IPS-18c (cell line): ENCODE measurements at regions not wholly inside any gene's neighbourhood (a gene's known extent, or its start where the extent isn't known, plus 50 kb on each side); places are given as distances from the start of the nearest gene placed in this dataset.
"Not testable (repeated sequence)": the region's sequence is repeated elsewhere in the genome, so short reads cannot be mapped to it uniquely, and the experiment has no call there.

ENCODE experiments used
- H3K4me3 ChIP-seq: 2 replicates; pipeline ENCODE4 v1.7.0; 2013; ENCODE audit warnings: low read depth, mild to moderate bottlenecking, low read length, moderate library complexity; ENCODE audit not compliant: insufficient read depth
- H3K9me3 ChIP-seq: one replicate; pipeline ENCODE4 v1.6.1; 2013; ENCODE audit warnings: mild to moderate bottlenecking, low read length, moderate library complexity; ENCODE audit not compliant: control insufficient read depth, insufficient read depth

GRCh38 chr15:95170561-95171380 is 939.4 kb downstream of the MCTP2 start:
- no peak overlapping the region for H3K4me3 ChIP-seq
- H3K9me3 ChIP-seq, result no peaks in the 10 kb centered on the region

- Histone ChIP-seq H3K9me3 (no peaks in the 10 kb centered on the region), H3K4me3 (no peak overlapping the region)
Measured at GRCh38 chr15:95171564-95171963, 940.2 kb downstream of the MCTP2 start.

- no peaks in the 10 kb centered on the region for H3K9me3 ChIP-seq
- H3K4me3 ChIP-seq, result no peak overlapping the region
Measured at GRCh38 chr15:95174301-95175259, 943.2 kb downstream of the MCTP2 start.

- H3K9me3 ChIP-seq, result no peaks in the 10 kb centered on the region
- no peak overlapping the region for H3K4me3 ChIP-seq
Measured at GRCh38 chr15:95175914-95176658, 944.7 kb downstream of the MCTP2 start.

- H3K9me3 ChIP-seq, result no peaks in the 10 kb centered on the region
- H3K4me3 ChIP-seq, result no peak overlapping the region
Measured at GRCh38 chr15:95176794-95177577, 945.6 kb downstream of the MCTP2 start.

GRCh38 chr15:95180530-95180929 is 949.2 kb downstream of the MCTP2 start:
- H3K4me3 ChIP-seq, result no peak overlapping the region
- H3K9me3 ChIP-seq, result no peaks in the 10 kb centered on the region

GRCh38 chr15:95182091-95182490 is 950.7 kb downstream of the MCTP2 start:
- Histone ChIP-seq H3K9me3 (no peaks in the 10 kb centered on the region), H3K4me3 (no peak overlapping the region)

GRCh38 chr15:95192923-95193322 is 961.6 kb downstream of the MCTP2 start:
- Histone ChIP-seq H3K4me3 (no peak overlapping the region), H3K9me3 (peaks cover 6% of the 10 kb centered on the region)

- H3K4me3 ChIP-seq, result no peak overlapping the region
- no peaks in the 10 kb centered on the region for H3K9me3 ChIP-seq
Measured at GRCh38 chr15:95194746-95195145, 963.4 kb downstream of the MCTP2 start.

- H3K9me3 ChIP-seq, result no peaks in the 10 kb centered on the region
- no peak overlapping the region for H3K4me3 ChIP-seq
Measured at GRCh38 chr15:95196176-95196915, 965.0 kb downstream of the MCTP2 start.

- H3K4me3 ChIP-seq, result no peak overlapping the region
- H3K9me3 ChIP-seq, result peaks cover 2% of the 10 kb centered on the region
Measured at GRCh38 chr15:95202569-95203349, 971.4 kb downstream of the MCTP2 start.

- H3K9me3 ChIP-seq, result peaks cover 2% of the 10 kb centered on the region
- H3K4me3 ChIP-seq, result no peak overlapping the region
Measured at GRCh38 chr15:95205077-95205476, 973.7 kb downstream of the MCTP2 start.

GRCh38 chr15:95205830-95206229 is 974.5 kb downstream of the MCTP2 start:
- not testable (repeated sequence) for H3K4me3 ChIP-seq, H3K9me3 ChIP-seq

- Histone ChIP-seq H3K9me3 (no peaks in the 10 kb centered on the region), H3K4me3 (no peak overlapping the region)
Measured at GRCh38 chr15:95208071-95208470, 976.7 kb downstream of the MCTP2 start.

- Histone ChIP-seq H3K9me3 (no peaks in the 10 kb centered on the region), H3K4me3 (no peak overlapping the region)
Measured at GRCh38 chr15:95208988-95209387, 977.6 kb downstream of the MCTP2 start.
